Choroid plexus epithelial cell (primary cell): ENCODE measurements at regions not wholly inside any gene's neighbourhood (a gene's known extent, or its start where the extent isn't known, plus 50 kb on each side); places are given as distances from the start of the nearest gene placed in this dataset.
A peak's percentile ranks its signal among the peaks of the same experiment; 100 is the strongest.

Source experiments
- DNase-seq: peaks from one replicate; pipeline ENCODE4 v3.0.0-alpha.2; 2010; ENCODE audit warnings: low read depth
- H3K4me3 ChIP-seq: 2 replicates; pipeline ENCODE4 v1.5.1; 2011; ENCODE audit warnings: low read depth, mild to moderate bottlenecking, control low read depth, low read length, moderate library complexity
- CTCF ChIP-seq: conservative IDR thresholded peaks from 2 replicates; pipeline ENCODE4 v1.5.1; 2011; ENCODE audit warnings: low read depth, mild to moderate bottlenecking, control low read depth, inconsistent platforms, low read length, moderate library complexity

GRCh38 chr17:56675876-56676660 lies 82.6 kb downstream of the NOG start:
- TF ChIP-seq CTCF, result no peak
- DNase-seq, result no peak

GRCh38 chr17:56676810-56677209 lies 83.3 kb downstream of the NOG start:
- no peak overlapping the region for H3K4me3 ChIP-seq
- TF ChIP-seq CTCF, result no peak

More at GRCh38 chr17:56675876-56676660, 82.6 kb downstream of the NOG start:
- H3K4me3 ChIP-seq, result no peak overlapping the region

GRCh38 chr17:56678249-56679114 lies 85.0 kb downstream of the NOG start:
- no peak overlapping the region for H3K4me3 ChIP-seq
- no peak for TF ChIP-seq CTCF
- no peak for DNase-seq

More at GRCh38 chr17:56676810-56677209, 83.3 kb downstream of the NOG start:
- no peak for DNase-seq

- no peak overlapping the region for H3K4me3 ChIP-seq
- DNase-seq, result peak; percentile 53
- peak; percentile 69 for TF ChIP-seq CTCF
These were observed 85.7 kb downstream of the NOG start for GRCh38 chr17:56679115-56679776.

- no peak overlapping the region for H3K4me3 ChIP-seq
- DNase-seq, result no peak
- TF ChIP-seq CTCF, result peak; percentile 5
These were observed 86.4 kb downstream of the NOG start for GRCh38 chr17:56679777-56680422.

GRCh38 chr17:56680676-56681075 lies 87.2 kb downstream of the NOG start:
- TF ChIP-seq CTCF, result no peak
- no peak for DNase-seq
- no peak overlapping the region for H3K4me3 ChIP-seq
